ENCODE measurements at regions not wholly inside any gene's neighbourhood (a gene's known extent, or its start where the extent isn't known, plus 50 kb on each side); places are given as distances from the start of the nearest gene placed in this dataset.

- no peak overlapping the region for H3K27ac ChIP-seq (ENCODE audit: insufficient read depth, low read depth, low read length)
- no peak overlapping the region for H3K4me2 ChIP-seq (ENCODE audit: insufficient read depth, low read length)
- no peaks in the 10 kb centered on the region for H3K79me2 ChIP-seq (ENCODE audit: control insufficient read depth, insufficient read depth, low read length)
- DNase-seq (ENCODE audit: low read depth, low spot score) (peak; percentile 75), FAIRE-seq (no peak)
- no peaks in the 10 kb centered on the region for H3K36me3 ChIP-seq (ENCODE audit: control insufficient read depth in 2 of 2, extremely low read depth in 1 of 2, insufficient read depth in 2 of 2, low read length in 2 of 2)
- no peaks in the 10 kb centered on the region for H4K20me1 ChIP-seq (replicated peaks; ENCODE audit: control insufficient read depth, extremely low read depth, insufficient read depth, low read length)
- no peaks in the 10 kb centered on the region for H3K9me1 ChIP-seq (replicated peaks; ENCODE audit: control insufficient read depth, extremely low read depth, insufficient read depth, low read length)
- no TSS peak for BruUV-seq (replicated peaks)
- no peaks in the 10 kb centered on the region for H3K27me3 ChIP-seq (ENCODE audit: control insufficient read depth in 2 of 2, insufficient read depth in 2 of 2, low read length in 2 of 2)
- H3K9ac ChIP-seq (replicated peaks; ENCODE audit: extremely low read depth, insufficient read depth, low read length), result no peak overlapping the region
- POLR2A ChIA-PET, result no interaction called here
- no peaks in the 10 kb centered on the region for H3K9me3 ChIP-seq (replicated peaks; ENCODE audit: control insufficient read depth, insufficient read depth, low read length)
- no peak overlapping the region for H3K4me3 ChIP-seq (replicated peaks in 1 of 3; ENCODE audit: insufficient read depth in 1 of 3, low read depth in 1 of 3, low read length in 3 of 3)
- H3K4me1 ChIP-seq (ENCODE audit: control insufficient read depth, extremely low read depth, insufficient read depth, low read length), result no peaks in the 10 kb centered on the region
- H2AFZ ChIP-seq (ENCODE audit: low read depth, low read length), result no peak overlapping the region
- intact Hi-C loops (cut with micrococcal nuclease) (no loop called here), dilution Hi-C loops (cut with MboI; ENCODE audit: extremely low pct_ligation_motif_present, low sequenced_read_pairs) (no loop called here)
- TF ChIP-seq CTCF (IDR thresholded peaks at IDR 0.05; ENCODE audit: extremely low read depth in 1 of 2, insufficient read depth in 1 of 2, low read depth in 1 of 2, low read length in 2 of 2), result no peak
- TF ChIP-seq MAX (IDR thresholded peaks at IDR 0.05; ENCODE audit: insufficient read depth, insufficient read length), result no peak
- no peak for TF ChIP-seq FOS (IDR thresholded peaks at IDR 0.05; ENCODE audit: borderline replicate concordance, insufficient read depth, low read length)
- TF ChIP-seq POLR2A (IDR thresholded peaks at IDR 0.05; ENCODE audit: low read depth, low read length), result no peak
- CTCF ChIA-PET, result no interaction called here
These were observed 255.7 kb downstream of the ENC1 start for GRCh38 chr5:74384851-74385250.

- Histone ChIP-seq H2AFZ (ENCODE audit: low read depth, low read length) (no peak overlapping the region), H4K20me1 (replicated peaks; ENCODE audit: control insufficient read depth, extremely low read depth, insufficient read depth, low read length) (no peaks in the 10 kb centered on the region), H3K27ac (ENCODE audit: insufficient read depth, low read depth, low read length) (no peak overlapping the region), H3K79me2 (ENCODE audit: control insufficient read depth, insufficient read depth, low read length) (no peaks in the 10 kb centered on the region), H3K27me3 (ENCODE audit: control insufficient read depth in 2 of 2, insufficient read depth in 2 of 2, low read length in 2 of 2) (peaks cover 0 to 3% of the 10 kb centered on the region in 2 experiments), H3K9ac (replicated peaks; ENCODE audit: extremely low read depth, insufficient read depth, low read length) (no peak overlapping the region), H3K36me3 (ENCODE audit: control insufficient read depth in 2 of 2, extremely low read depth in 1 of 2, insufficient read depth in 2 of 2, low read length in 2 of 2) (no peaks in the 10 kb centered on the region), H3K9me1 (replicated peaks; ENCODE audit: control insufficient read depth, extremely low read depth, insufficient read depth, low read length) (no peaks in the 10 kb centered on the region), H3K4me2 (ENCODE audit: insufficient read depth, low read length) (no peak overlapping the region), H3K9me3 (replicated peaks; ENCODE audit: control insufficient read depth, insufficient read depth, low read length) (no peaks in the 10 kb centered on the region), H3K4me1 (ENCODE audit: control insufficient read depth, extremely low read depth, insufficient read depth, low read length) (no peaks in the 10 kb centered on the region), H3K4me3 (replicated peaks in 1 of 3; ENCODE audit: insufficient read depth in 1 of 3, low read depth in 1 of 3, low read length in 3 of 3) (no peak overlapping the region)
- no peak for DNase-seq (ENCODE audit: low read depth, low spot score)
- no peak for FAIRE-seq
- dilution Hi-C loops (cut with MboI; ENCODE audit: extremely low pct_ligation_motif_present, low sequenced_read_pairs), result no loop called here
- POLR2A ChIA-PET, result no interaction called here
- TF ChIP-seq JUN (IDR thresholded peaks at IDR 0.05; ENCODE audit: borderline replicate concordance, insufficient read depth, insufficient read length, low read depth) (no peak), GATA2 (IDR thresholded peaks at IDR 0.05; ENCODE audit: insufficient read depth, insufficient read length, low read depth, low read length) (no peak), CTCF (IDR thresholded peaks at IDR 0.05; ENCODE audit: extremely low read depth in 1 of 2, insufficient read depth in 1 of 2, low read depth in 1 of 2, low read length in 2 of 2) (no peak), MAX (IDR thresholded peaks at IDR 0.05; ENCODE audit: insufficient read depth, insufficient read length) (no peak), EZH2 (IDR thresholded peaks at IDR 0.05; ENCODE audit: borderline replicate concordance, low read depth, low read length, severe bottlenecking) (no peak), FOS (IDR thresholded peaks at IDR 0.05; ENCODE audit: borderline replicate concordance, insufficient read depth, low read length) (no peak), MYC (IDR thresholded peaks at IDR 0.05; ENCODE audit: low read depth, low read length) (no peak), POLR2A (IDR thresholded peaks at IDR 0.05; ENCODE audit: low read depth, low read length) (no peak), POLR2AphosphoS5 (IDR thresholded peaks at IDR 0.05; ENCODE audit: insufficient read depth, low read depth, low read length) (no peak)
- intact Hi-C loops (cut with micrococcal nuclease), result no loop called here
- BruUV-seq (replicated peaks), result no TSS peak
- CTCF ChIA-PET, result no interaction called here
These were observed 257.4 kb downstream of the ENC1 start for GRCh38 chr5:74382987-74383593.

All from endothelial cell of umbilical vein (primary cell).